Adrenal gland (tissue), 5 donors: ENCODE measurements at regions not wholly inside any gene's neighbourhood (a gene's known extent, or its start where the extent isn't known, plus 50 kb on each side); places are given as distances from the start of the nearest gene placed in this dataset.

Experiments
- POLR2A ChIP-seq, 2 donors: fragments of 450-650 bp; IDR thresholded peaks; one replicate each; pipeline ENCODE4 v1.6.1; 2017; ENCODE audit warnings: antibody characterized with exemption in 2 of 2, mild to moderate bottlenecking in 2 of 2, moderate library complexity in 1 of 2
- TF ChIP-seq, protein P1 (sequence below), 6 experiments: fragments of 450-650 bp in 4 of 6; fragments of 200-600 bp in 2 of 6; sonication (generic) in 1 of 6; IDR thresholded peaks; 1 replicate in 5 of 6; 2 replicates in 1 of 6; pipeline versions ENCODE4 v1.5.1 to v1.8.0; 2016 to 2021; ENCODE audit warnings: antibody characterized with exemption in 6 of 6, mild to moderate bottlenecking in 2 of 6, moderate library complexity in 1 of 6
- donor health status: DM: no; HTN: no; CAD: no.

DNA sequence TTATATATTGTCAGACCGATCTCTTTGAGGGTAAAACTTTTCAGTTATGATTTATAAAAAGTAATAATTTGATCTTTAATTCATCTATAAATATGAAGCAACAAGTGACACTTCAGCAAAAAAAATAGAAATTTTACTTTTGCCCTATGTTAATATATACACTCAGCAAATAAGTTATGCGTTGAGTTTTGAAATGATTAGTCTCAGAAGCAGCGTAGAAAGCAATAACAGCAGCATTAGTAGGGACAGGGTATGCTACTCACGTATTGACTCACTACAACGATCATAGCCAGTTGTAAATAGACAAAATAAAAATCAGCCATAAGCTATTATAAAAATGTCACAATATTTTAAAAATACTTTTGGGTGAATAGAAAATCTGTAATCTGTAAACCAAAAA lies 1229.2 kb downstream of the ADGRL3 start:
- TF ChIP-seq POLR2A (IDR thresholded peaks at IDR 0.05): no peak
- TF ChIP-seq, protein P1, sequence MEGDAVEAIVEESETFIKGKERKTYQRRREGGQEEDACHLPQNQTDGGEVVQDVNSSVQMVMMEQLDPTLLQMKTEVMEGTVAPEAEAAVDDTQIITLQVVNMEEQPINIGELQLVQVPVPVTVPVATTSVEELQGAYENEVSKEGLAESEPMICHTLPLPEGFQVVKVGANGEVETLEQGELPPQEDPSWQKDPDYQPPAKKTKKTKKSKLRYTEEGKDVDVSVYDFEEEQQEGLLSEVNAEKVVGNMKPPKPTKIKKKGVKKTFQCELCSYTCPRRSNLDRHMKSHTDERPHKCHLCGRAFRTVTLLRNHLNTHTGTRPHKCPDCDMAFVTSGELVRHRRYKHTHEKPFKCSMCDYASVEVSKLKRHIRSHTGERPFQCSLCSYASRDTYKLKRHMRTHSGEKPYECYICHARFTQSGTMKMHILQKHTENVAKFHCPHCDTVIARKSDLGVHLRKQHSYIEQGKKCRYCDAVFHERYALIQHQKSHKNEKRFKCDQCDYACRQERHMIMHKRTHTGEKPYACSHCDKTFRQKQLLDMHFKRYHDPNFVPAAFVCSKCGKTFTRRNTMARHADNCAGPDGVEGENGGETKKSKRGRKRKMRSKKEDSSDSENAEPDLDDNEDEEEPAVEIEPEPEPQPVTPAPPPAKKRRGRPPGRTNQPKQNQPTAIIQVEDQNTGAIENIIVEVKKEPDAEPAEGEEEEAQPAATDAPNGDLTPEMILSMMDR (IDR thresholded peaks at IDR 0.05): no peak
